SH-SY5Y (cell line): ENCODE measurements at regions not wholly inside any gene's neighbourhood (a gene's known extent, or its start where the extent isn't known, plus 50 kb on each side); places are given as distances from the start of the nearest gene placed in this dataset.

ENCODE experiments used
- GATA2 ChIP-seq: IDR thresholded peaks from 2 replicates; pipeline ENCODE4 v1.6.1; 2011; ENCODE audit warnings: mild to moderate bottlenecking, low read depth, low read length
- GATA3 ChIP-seq: IDR thresholded peaks from 2 replicates; pipeline ENCODE4 v1.6.1; 2011; ENCODE audit warnings: low read depth, mild to moderate bottlenecking, low read length, moderate library complexity

- no peak for TF ChIP-seq GATA2
- TF ChIP-seq GATA3 = no peak
These were observed 158.6 kb upstream of the AJAP1 start for GRCh38 chr1:4495809-4496208.
